ENCODE measurements at regions not wholly inside any gene's neighbourhood (a gene's known extent, or its start where the extent isn't known, plus 50 kb on each side); places are given as distances from the start of the nearest gene placed in this dataset.

DNA sequence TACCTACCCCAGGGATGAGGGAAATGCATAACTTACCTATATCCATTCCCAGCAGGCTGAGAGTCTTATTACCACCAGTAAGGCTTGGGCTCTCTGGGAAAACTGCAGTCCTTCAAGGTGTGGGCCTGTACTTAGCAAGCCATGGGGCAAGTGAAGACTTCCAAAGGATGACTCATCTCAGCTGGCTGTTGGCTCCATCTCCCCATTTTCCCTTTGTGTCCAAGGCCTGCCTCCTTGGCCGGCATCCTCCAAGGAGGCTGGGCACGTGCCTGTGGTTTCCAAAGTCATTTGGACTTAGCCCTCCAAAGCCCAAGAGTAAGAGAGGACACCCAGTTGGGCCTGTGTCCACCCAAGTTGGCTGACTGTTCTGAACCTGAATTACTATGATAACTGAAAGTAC lies 89.8 kb downstream of the TMEM100 start:
- DNase-seq = no peak

DNA sequence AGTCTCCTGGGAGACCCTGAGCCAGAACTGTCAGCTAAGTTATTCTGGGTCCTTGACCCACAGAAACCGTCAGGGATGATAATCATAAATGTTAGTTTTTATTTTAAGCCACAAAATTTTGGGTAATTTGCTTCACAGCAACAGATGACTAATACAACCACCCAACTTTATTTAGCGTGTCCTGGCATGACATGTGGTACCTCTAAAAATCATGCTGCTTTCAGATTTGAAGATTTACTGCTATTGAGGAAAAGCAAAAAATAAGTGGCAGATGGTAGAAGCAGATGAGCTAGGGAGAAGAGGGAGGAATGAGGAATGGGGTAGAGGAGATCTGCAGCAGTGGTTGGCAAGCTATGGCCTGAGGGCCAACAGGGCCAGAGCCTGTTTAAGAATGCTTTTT lies 90.4 kb downstream of the TMEM100 start:
- DNase-seq = no peak

DNA sequence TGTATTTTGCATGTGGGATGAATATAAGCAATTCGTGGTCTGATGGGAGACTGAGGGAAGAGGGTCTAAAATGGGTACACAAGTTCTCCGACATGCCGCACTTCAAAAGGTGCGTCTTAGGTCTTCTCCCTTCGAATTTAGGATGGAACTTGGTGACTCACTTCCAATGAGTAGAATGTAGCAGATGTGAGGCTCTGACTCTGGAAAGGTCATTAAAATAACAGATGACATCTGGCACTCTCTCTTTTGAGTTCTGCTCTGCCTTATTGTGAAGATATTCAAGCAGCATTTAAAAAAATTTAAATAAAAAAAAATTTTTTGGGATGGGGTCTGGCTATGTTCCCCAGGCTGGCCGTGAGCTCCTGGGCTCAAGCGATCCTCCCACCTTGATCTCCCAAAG lies 92.7 kb downstream of the TMEM100 start:
- no peak for DNase-seq

DNA sequence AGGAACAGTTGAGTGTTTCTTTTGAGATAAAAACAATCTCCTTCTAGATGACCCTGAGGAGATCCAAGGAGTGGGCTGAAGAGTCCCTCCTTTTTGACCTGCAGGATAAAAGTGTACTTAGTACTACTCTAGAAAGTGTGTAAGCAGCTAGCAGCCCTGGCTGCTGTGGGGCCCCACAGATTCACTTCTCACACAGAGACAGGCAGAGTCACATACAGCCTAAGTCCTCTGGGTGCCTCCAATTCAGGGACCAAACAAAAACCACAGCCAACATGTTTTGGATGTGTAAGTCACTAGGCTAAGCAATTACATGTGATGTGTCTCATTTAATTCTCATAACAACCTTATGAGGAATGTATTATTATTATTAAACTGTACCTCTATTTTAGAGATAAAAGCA lies 97.1 kb downstream of the TMEM100 start:
- DNase-seq = peak in 1 of 5 experiments; percentile 60

DNA sequence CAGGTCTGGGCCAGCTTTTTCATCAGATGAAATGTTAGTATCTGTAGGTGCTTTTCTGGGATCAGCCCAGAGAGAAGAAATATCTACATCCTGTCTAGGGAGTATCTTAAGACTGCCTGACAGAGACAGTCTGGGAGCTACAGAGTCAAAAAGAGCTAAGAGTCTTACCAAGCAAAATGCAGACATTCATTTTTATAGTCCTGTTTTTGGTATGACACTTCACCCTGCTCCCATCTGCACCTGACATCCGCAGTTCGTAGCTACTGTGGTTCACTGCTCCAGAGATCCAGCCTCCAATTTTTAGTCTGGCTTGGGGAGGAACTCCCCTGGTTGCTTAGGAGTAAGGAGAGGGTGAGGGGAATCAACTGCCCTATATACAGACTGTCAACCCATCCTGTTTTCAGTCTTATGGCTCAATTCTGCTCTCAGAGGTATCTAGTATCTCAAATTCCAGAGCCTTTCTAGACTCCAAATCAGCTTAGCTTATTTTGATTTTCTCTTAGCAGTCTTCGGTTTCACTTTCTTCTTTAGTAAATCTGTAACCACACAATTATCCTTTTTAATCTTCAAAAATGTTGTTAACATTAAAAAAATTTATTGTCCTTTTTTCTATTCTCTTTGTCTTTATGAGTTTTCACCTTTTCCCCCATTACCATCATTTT lies 97.8 kb downstream of the TMEM100 start:
- peak in 1 of 5 experiments; percentile 49 for DNase-seq

DNA sequence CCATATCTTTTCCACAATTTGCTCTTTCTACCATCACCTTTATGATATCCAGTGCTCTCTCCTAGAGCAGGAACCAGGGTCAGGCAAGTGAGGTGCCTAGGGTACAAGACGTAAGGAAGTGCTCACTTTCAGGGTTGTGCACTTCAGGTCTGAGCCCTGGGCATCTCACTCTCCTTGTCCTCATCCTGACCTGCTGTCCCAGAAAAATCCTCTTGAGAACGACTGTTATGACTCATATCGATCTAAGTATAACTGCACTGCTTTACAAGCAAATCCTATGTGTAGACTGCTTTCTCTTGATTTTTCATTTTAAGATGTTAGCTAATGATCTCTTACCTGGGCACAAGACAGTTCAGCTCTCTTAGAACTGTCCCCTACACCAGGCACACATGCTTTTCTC lies 100.1 kb downstream of the TMEM100 start:
- no peak for DNase-seq

DNA sequence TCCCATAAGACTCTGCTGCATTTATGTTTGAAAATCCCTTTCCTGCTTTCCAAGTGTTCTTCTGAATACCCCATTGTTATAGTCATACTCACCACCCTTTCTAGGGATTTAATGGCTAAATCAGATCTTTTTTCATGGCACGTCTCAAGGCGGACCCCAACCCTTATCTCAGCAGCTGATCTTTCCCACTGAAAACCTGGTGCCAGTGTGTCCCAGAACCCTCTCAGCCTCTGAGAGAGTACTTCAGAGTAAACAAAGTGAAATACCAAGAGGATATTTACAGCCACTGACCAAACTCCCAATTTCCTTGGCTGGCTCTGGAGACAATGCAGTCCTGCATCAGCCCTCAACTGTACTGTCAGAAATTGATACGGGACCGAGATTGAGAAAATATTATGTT lies 101.7 kb downstream of the TMEM100 start:
- DNase-seq = no peak

DNA sequence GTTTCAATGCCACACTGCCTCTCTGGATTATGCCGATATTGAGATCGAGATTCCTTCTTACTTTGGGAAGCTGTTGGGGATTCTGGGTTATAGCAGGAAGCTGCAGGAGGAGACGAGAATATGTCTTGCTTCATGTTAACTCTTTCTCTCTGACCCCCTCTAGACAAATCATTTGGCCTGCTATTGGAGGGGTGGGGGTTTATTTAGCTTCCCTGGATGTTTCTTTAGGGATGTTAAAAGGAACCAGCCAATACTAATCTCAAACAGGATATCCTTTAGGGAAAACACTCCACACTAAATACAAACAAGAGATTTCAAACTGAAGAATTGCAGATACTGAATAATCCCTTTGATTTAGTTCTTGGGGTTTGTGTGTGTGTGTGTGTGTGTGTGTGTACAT lies 102.6 kb downstream of the TMEM100 start:
- no peak for DNase-seq

DNA sequence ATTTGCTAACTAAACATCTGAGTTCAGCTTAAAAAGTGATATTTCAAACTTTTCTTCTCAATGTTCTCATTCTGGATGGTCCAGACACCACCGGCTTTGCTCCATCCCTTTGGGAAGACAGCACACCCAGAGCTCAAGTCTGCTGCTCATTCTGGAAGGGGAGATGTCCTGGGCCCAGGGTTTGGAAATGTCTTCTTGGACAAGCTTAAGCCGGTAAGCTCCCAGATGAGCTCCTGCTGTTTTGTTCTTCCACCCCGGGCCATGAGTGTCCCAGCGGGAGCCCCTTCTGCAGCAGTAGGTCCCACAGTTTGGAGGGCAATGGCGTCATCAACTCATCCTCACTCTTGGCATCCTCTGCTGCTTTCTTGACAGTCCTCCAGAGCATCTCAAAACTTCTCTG lies 105.2 kb downstream of the TMEM100 start:
- DNase-seq = no peak

DNA sequence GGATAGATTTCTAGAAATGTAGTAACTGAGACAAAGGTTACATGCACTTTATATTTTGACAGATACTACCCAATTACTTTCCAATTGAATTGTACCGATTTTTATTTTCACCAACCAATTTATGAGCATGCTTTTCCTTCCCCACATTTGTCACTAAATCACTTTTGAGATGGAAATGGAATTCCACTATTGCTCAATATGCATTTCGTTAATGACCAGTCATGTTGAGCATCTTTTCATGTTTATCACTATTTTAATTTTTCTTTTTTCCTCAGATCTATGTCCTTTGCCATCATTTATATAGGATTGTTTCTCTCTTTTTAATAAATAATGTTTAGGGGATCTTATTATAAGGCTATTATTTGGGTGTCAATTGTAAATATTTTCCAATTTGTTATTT lies 102.8 kb upstream of the SMIM36 start:
- no peak for DNase-seq

DNA sequence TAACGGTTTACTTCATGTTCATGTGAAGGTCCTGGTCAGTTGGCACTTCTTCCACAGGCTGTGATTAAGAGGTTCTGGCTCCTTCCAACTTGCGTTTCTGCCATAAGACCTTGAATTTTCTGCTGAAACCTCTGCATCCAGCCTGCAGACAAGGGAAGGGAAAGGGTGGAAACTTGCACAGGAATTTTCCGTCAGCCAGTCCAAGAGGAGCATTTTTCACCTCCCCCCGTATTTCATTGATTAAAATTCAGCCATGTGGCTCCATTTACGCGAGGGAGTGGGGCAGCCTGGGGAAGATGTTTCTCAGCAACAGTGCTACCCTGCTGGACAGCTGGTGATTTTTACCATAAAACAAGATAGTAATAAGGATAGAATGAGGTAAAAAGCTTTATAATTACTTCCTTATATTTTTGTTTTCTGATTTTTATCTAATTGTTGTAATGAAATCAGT lies 101.5 kb upstream of the SMIM36 start:
- no peak for DNase-seq

DNA sequence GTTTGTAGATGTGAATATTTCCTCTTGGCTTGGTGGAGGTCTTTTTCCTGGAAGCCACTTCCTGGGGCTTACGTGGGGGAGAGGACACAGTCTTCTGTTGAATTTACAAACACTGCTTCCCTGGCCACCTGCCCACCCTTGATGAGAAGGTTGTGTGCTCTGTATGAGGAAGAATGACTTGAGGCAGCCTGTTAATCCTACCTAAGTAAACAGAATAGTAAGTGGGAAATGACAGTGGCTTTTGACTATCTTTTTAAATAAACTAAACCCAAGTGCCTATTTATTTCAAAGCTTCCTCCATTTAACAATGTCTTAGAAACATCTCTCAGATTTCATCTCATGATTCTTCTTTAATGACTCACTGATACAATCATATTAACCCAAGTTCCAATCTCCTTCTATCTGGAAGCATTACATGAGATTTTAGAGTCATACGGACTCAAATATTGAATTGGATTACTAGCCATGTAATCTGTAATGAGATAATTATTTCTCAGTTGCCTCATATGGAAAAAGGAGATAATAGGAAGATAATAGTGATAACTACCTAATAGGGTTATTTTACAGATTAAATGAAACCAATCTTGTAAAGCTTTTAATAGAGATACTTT lies 96.6 kb upstream of the SMIM36 start:
- no peak for DNase-seq

DNA sequence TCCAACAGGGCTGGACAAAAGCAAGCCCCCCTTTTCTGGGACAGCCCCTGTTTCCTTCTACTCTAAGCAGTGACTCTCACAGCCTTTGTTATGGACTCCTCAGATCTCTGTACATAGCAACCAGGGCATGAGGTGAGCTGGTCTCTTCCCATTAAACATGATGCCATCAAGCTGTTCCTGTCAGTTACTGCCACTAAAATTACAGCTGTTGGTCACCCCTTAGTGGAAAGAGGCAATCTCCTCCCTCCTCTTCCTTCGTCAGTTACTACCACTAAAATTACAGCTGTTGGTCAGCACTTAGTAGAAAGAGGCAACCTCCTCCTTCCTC lies 95.2 kb upstream of the SMIM36 start:
- no peak for DNase-seq

DNA sequence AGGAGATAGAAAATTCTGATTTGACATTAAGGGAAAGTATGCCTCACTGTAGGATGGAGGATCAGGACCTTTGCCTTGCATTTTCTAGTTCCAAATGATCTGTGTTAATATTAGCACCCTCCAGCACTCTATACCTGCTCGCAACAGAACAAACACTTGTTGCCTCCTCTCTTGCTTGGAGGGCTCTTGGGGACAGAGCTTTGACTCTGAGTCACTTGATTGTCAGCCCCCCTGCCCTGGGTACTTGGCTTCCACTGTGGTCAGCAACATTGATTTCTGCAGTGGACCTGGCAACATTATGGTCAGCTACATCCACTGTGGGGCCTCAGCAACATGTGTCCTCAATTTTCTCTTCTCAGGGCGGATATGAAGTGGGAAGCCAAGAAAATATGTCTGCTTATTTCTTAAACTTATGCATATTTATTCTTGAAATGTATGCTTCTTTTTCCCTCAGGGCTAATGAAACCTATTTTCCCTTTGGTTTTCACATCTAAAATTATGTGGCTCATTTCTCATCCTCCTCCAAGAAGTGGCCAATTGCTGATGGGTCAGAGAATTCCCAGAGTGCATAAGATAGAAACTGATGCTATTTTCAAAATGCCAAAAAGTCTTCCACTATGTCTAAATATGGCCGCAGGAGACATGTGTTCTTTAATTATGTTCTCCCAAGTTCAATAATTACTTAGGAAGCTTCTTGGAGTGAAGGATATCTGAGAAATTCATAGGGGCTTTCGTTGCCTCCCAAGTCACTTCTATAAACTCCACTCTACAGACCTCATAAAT lies 94.6 kb upstream of the SMIM36 start:
- no peak for DNase-seq

DNA sequence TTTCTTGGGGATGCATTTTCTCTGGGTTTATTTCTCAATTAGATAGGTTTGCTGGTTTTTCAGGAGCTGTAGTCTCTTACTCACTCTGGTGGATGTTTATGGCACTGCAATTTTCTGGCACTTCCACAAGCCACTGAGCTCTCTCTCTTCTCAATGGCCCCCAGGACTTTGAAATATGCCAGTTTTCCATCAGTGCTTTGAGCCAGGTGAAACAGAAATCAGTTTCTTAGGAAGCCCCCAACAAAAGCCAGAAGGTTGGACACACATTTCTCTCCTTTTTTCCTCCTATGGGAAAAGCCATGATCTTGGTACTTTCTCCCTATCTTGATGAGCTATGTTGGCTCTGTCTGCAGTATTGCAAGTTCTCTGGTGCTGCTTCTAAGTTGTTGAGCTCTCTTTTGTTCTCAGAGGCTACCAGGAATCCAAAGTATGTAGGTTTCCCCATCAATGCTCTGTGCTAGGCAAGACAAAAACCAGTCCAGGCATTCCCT lies 90.7 kb upstream of the SMIM36 start:
- DNase-seq = peak in 1 of 5 experiments; percentile 21

DNA sequence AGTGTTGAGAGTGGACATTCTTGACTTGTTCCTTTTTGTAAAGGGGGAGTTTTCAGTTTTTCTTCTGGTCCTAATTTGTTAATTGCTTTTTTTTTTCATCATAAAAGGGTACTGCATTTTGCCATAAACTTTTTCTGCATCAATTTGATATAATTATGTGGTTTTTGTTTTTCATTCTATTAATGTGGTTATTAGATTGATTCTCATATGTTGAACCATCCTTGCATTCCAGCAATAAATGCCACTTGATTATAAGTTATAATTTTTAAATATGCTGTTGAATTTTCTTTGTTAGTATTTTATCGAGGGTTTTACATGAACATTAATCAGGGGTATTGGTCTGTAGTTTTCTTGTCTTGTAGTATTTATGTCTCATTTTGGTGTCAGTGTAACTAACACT lies 87.2 kb upstream of the SMIM36 start:
- DNase-seq = no peak

DNA sequence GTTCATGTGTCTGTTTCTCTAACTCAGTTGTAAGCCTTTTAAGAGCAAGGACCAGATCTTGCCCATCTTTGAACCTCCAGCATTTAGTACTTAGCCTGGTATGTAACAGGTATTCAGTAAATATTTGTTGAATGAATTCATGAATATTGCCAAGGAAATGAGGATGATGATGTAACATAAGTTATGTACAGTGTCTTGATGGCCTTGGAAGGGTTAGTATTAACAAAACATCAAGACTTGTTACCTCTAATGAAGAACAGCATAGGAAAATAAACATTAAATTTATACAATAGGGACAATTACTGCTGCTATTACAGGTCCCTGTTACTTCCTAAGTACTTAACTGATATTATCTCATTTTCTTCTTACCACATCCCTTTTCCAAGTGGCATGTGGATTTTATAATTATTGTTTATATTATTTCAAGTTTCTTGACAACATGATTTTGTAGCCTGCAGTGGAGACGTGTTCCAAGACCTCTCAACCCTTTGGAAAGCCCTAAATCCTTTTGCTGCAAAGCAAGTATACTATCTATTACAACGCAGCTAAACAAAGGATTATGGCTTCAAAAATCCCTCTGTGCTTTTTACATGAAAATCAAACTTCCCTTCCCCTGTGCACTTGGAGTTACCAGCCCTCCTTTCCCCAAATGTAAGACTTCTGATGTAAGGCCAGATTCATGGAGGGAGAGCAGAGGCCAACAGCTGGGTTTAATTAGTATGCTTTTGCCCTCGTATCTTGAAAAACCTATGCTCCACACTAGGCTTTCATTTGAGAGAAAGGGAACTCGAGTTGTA lies 77.4 kb upstream of the SMIM36 start:
- DNase-seq = no peak

DNA sequence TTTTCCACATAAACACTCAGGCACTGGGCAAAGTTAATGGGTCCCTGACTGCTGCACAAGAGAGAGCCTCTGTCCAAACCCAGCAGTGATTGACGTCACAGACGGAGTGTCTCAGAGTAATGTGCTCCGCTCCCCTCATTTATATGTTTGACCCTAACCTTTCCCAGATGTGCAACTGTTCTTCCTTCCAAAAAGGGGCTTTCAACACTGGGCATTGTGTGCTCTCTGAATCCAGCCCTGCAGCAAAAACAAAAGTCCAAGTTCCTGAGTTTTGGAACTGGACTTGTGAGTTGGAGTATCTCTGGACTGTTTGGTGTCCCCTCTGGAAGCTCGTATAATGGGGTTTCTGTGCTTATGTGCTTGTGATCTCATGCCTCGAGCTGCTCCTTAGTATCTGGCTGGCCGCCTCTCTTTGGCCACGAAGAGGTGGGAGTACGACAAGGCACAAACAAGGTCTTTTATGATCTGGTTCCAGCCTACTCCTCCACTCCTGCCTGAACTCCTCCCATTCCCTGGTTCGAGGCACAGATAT lies 76.4 kb upstream of the SMIM36 start:
- DNase-seq = no peak

DNA sequence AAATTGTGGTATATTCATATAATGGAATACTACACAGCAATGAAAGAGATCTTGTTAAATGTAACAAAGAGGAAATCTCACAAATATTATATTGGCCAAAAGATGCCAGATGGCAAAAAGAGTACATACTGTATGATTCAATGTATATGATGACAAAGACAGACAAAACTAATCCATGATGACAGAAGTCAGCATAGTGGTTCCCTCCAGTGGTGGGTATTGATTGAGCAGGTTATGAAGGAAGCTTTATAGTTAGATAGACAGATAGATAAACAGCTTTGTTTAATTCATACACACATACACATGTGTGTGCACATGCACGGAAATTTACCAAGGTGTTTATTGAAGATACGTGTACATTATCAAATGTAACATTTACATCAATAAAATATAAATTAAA lies 74.4 kb upstream of the SMIM36 start:
- DNase-seq = no peak

DNA sequence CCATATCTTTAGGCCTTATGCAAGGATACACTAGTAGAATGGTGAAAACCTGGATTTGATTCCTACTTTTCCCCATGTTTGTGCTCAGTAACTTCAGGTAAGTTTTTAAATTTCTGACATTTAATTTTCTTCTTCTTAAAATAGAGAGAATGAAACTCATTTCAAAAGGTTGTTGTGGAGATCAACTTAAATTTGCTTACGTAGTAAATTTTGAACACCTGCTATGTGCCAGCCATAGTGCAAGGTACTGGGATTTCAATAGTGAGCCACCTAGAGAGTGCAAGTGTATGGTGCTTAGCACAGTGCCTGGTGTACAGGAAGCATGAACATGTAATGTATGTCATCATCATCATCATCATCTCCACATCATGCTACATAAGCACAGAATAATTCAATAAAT lies 73.6 kb upstream of the SMIM36 start:
- DNase-seq = no peak

DNA sequence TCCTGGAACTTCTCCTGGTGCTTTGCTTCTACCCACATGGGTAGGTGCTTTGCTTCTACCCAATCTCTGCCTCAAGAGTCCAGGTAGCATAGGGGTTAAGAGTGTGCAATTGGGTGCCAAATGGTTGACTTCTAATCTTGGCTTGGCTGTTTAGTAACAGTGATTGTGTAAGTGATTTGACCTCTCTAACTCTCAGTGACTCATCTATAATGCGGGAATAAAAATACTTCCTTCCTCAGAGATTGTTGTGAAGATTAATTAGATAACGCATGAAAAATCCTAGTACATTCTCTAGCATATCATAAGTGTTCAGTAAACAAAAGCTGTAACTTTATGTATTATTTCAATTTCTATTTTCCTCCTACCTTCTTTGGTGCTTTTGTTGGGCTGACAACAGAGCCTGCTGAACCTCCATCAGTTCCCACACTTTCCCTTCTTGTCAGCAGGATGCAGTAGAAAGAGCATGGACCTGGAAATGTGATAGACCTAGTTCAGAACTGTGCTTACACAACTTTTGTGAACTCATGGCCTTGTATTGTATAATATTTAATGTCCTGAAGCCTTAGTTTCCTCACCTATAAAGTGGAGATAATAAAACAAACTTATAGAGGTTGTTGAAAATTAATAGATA lies 72.9 kb upstream of the SMIM36 start:
- DNase-seq = no peak

DNA sequence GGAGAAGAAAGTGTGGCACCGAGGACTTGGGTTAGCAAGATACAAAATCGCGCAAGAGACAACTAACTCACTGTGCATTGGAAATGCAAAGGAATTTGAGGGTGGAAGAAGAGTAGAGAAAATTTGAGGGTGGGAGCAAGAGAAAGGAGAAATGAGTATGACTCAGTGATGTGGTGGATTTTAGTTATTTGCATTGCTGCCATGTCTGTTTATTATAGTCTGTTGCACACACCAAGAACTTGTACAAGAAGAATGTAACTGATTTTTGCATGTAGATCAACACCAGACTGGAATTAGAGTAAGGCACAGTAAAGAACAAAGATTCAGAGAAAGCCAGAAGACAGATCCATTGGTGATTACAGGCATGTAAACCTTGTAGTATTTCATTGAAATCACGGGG lies 71.6 kb upstream of the SMIM36 start:
- no peak for DNase-seq

Measured in T-helper 2 cell (primary cell).